ENCODE measurements at regions not wholly inside any gene's neighbourhood (a gene's known extent, or its start where the extent isn't known, plus 50 kb on each side); places are given as distances from the start of the nearest gene placed in this dataset.

DNA sequence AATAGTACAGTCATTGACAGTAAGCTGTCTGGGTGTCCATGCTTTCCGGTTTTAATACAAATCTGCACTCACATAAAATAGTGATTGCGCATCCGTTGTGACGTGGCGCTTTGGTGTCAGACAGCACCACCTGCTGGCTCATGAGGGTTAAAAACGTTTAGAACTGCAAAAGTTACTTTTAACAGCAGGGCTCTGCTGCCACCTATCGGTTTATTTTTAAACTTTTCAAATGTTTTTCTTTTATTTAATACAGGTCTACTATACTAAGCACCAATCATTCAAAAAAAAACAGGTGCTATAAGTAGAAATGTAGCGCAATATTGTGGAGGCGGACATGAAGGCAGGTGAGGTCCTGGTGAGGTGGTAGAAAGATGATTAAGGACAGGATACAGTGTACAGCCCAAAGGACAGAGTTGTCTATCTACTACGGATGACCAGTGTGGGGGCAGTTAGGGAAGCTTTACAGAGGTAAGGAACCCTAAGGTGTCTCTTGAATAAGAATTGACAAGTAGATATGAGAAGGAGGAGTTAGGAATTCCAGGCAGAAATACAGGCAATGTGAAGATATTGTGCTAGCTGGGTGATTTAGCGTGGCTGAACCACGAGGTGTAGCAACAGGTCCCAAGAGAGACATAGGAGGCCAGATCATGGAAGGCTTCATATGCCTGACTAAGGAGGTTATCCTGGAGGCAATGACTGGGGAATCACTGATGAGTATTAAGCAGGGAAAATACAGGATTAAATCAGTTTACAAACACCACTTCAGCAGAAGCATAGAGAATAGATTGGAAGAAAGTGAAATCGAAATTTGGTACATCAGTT is 91.5 kb upstream of the PRB2 start:
- TF ChIP-seq, protein P1, sequence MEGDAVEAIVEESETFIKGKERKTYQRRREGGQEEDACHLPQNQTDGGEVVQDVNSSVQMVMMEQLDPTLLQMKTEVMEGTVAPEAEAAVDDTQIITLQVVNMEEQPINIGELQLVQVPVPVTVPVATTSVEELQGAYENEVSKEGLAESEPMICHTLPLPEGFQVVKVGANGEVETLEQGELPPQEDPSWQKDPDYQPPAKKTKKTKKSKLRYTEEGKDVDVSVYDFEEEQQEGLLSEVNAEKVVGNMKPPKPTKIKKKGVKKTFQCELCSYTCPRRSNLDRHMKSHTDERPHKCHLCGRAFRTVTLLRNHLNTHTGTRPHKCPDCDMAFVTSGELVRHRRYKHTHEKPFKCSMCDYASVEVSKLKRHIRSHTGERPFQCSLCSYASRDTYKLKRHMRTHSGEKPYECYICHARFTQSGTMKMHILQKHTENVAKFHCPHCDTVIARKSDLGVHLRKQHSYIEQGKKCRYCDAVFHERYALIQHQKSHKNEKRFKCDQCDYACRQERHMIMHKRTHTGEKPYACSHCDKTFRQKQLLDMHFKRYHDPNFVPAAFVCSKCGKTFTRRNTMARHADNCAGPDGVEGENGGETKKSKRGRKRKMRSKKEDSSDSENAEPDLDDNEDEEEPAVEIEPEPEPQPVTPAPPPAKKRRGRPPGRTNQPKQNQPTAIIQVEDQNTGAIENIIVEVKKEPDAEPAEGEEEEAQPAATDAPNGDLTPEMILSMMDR (IDR thresholded peaks at IDR 0.05): peak; percentile 89 to 99 (median 96)
- no peak for TF ChIP-seq POLR2A (IDR thresholded peaks at IDR 0.05)
